ENCODE measurements at regions not wholly inside any gene's neighbourhood (a gene's known extent, or its start where the extent isn't known, plus 50 kb on each side); places are given as distances from the start of the nearest gene placed in this dataset.
"Not testable (repeated sequence)": the region's sequence is repeated elsewhere in the genome, so short reads cannot be mapped to it uniquely, and the experiment has no call there.

DNA sequence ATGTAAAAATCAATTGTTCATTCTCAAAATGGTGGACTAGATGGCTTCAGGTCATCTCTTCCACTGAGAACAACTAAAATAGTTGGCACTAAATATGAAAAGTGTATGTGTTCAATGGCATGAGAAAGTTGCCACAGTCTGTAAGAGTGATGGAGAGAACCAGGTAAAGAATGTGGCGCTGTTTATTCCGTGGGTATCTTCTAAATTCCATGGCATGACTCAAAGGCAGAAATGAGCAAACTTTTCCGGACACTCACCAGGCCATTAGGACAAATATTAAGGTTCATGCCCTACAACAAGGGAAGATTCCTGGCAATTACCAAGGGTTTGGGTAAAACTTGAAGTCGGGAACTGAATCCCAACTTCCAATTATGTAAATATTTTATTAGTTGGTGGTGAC is 825.4 kb upstream of the CDH6 start:
- no peak for DNase-seq (ENCODE audit: low spot score)

DNA sequence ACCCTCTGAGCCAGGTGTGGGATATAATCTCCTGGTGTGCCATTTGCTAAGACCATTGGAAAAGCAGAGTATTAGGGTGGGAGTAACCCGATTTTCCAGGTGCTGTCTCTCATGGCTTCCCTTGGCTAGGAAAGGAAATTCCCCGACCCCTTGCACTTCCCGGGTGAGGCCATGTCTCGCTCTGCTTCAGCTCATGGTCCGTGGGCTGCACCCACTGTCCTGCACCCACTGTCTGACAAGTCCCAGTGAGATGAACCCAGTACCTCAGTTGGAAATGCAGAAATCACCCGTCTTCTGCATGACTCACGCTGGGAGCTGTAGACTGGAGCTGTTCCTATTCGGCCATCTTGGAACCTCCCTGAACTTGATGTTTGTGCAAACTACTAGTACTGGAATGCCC is 828.5 kb upstream of the CDH6 start:
- not testable (repeated sequence) for DNase-seq (ENCODE audit: low spot score)

DNA sequence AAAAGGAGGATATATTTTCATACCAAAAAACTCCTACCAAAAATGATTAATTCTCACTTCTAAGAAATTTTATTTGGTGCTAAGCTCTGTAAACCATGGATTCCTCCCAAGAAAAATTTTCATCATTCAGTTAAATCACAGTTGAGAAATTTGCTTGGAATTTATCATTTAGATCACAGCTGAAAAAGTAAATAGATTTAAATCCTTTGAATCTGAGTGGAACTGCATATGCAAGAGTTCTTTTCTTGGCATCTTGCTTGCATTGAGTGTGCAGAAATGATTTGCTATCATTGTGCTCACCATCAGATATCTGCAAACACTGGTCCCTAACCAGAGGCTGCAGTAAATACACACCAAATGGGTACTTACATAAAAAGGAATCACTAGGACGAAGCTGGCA is 836.1 kb upstream of the CDH6 start:
- no peak for DNase-seq (ENCODE audit: low spot score)

DNA sequence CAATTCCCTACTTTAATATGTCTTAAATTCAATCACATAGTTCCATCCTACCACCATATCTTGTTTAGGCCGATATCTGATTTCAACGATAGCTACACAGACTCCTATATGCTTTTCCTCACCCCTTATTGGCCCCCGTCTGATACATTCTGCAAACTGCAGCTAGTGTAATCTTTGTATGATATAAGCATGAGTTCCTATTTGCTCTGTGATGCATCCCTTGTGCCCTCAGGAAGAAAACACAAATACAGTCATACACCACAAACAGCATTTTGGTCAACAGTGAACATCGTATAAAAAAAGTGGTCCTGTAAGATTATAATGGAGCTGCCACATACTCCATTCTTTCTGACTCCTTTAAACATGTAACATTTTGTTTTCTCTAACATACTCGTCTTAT is 837.8 kb upstream of the CDH6 start:
- no peak for DNase-seq (ENCODE audit: low spot score)

DNA sequence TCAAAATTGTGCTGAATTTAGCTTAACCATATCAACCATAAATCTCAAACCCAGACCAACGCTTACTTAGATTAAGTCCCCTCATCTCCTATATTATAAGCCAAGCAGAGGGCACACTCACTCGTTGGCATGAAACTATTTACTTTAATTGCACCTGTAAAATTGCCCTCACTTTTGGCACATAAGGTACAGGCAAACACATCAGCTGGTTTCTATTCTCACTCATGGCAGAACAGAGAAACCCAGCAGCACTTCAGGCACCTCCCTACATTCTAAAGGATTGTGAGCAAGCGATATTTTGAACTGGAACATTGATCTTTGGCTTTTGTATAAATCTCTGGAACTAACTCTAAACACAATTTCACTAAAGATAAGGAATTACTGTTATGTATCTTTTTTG is 845.6 kb upstream of the CDH6 start:
- no peak for DNase-seq (ENCODE audit: low spot score)

DNA sequence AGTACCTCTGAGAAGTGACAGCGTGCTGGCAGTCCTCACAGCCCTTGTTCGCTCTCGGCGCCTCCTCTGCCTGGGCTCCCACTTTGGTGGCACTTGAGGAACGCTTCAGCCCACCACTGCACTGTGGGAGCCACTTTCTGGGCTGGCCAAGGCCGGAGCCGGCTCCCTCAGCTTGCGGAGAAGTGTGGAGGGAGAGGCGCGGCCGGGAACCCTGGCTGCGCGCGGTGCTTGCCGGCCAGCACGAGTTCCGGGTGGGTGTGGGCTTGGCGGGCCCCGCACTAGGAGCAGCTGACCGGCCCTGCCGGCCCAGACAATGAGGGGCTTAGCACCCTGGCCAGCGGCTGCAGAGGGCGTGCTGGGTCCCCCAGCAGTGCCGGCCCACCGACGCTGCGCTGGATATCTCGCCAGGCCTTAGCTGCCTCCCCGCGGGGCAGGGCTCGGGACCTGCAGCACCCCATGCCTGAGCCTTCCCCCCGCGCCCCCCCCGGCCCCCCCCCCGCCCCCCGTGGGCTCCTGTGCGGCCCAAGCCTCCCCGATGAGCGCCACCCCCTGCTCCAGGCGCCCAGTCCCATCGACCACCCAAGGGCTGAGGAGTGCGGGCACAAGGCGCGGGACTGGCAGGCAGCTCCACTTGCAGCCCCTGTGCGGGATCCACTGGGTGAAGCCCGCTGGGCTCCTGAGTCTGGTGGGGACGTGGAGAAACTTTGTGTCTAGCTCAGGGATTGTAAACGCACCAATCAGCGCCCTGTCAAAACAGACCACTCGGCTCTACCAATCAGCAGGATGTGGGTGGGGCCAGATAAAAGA is 847.7 kb upstream of the CDH6 start:
- not testable (repeated sequence) for DNase-seq (ENCODE audit: low spot score)

DNA sequence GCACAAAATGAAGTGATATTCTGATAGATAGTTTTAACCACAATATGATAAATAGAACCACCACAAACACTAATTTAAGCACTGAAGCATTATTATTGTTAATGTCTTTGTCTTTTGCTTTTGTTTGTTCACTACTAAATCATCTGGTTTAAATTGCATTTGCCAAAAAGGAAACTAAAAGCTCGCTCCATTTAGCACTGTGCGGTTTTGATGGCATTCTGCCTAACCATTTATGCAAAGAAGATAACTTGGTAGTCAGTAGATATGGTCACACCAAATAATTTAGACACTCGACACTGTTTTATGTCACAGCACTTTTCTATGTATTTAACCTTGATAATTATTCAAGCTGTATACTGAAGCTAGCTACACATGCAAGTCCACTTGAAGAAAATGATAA is 849.8 kb upstream of the CDH6 start:
- no peak for DNase-seq (ENCODE audit: low spot score)

DNA sequence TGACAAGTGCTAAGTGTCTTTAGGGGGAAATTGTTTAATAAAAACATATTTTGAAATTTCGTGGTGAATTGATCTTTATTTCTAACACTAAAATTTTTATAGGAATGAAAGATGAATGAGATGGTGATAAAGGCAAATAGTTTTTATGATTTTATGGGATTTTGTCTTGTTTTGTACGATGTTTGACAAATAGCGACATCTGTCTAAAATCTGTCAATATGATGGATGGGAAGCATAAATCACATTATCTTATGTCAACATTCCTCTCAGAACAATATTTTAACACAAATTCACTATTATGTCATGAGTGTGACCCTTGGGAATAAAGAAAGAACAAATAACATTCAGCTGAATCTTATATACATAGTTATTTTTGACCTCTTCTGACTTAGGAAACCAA is 852.0 kb upstream of the CDH6 start:
- DNase-seq (ENCODE audit: low spot score) = no peak

DNA sequence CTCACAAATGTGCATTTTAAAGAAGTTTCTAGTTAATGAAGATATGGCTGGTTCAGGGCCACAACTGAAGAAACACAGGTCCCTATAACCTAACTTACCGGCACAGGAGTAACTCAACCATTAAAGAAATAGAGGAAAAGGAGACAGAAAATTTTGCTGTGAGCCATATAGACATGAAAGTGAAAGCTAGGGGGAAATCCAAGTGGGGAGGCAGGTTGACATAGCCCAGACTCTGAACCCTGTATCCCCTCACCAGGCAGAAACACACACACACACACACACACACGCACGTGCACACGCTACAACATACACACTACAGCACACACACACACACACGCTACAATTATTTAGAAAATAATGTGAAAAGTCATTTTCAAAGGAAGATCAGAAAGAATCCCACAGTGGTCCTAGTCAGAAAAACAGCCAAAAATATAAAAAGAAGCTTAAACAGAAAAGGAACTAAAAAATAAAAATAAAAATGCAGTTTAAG is 856.4 kb upstream of the CDH6 start:
- no peak for DNase-seq (ENCODE audit: low spot score)

DNA sequence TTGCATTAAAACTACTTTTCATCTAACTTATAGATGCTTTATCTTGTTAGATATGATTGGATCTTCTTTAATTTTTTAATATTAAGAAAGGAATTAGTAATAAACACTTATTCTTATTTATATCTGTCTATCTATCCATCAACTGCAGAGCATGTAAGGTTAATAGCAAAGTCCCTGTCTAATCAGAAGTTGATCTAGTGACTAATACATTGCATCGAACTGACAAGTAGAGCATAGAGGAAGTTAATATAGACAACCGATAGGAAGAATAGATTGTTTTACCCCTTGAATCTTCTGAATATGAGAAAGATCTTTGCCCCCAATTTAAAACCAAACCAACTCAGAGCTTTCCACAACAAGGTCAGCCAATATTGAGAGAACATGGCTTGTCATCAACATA is 862.0 kb upstream of the CDH6 start:
- no peak for DNase-seq (ENCODE audit: low spot score)

DNA sequence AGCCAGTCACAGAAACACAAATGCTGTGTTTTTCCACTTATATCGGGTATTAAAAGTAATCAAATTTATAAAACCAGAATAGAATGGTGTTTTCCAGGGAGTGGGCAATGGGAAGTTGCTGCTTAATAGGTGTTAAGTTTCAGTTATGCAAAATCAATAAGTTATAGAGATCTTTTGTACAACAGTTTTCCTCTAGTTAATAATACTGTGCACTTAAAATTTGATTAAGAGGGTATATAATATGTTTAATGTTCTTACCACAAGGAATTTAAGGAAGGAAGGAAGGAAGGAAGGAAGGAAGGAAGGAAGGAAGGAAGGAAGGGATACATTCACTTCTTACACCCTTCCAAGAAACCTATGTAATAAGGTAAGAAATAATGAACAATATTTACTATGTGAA is 867.7 kb upstream of the CDH6 start:
- no peak for DNase-seq (ENCODE audit: low spot score)

DNA sequence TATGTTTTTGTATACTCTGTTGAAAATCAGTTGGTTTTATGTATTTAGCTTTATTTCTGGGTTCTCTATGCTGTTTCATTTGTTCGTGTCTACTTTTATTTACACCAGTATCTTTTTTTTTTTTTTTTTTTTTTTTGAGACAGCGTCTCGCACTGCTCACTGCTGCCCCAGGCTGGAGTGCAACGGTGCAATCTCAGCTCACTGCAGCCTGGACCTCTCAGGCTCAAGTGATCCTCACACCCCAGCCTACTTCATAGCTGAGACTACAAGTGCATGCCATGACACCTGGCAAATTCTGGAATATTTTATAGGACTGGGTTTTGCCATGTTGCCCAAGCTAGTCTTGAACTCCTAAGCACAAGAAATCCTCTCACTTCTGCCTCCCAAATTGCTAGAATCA is 869.4 kb upstream of the CDH6 start:
- no peak for DNase-seq (ENCODE audit: low spot score)

DNA sequence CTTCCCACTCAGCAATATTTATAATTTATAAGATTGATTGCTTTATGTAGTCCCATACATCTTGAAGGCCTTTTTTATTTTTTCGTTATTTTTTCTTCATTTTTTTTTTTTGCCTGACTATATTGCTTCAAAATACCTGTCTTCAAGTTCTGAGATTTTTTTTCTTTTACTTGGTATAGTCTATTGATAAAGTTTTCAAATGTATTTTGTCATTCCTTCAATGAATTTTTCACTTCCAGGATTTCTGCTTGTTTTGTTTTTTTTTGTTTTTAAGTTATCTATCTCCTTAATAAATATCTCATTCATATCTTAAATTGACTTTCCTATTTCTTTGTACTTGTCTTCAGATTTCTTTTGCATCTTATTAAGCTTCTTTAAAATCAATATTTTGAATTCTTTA is 905.6 kb upstream of the CDH6 start:
- no peak for DNase-seq (ENCODE audit: low spot score)

DNA sequence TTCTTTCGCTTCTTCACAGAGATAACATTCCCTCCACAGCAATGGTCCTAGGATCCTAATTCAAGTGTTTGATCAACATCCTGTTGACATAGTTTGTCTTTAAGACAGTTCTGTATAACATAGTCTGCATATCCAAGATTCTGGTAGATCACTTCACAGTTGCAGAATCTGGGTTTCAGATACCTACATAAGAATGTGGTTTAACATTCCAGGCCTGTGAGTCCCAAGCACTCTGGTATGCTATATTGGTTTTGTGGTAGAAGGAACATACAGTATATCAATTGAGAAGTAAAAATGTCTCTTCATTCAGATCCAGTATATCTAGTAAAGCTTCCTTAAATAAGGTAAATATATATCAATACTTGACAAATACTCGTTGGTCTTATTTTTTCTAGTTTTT is 914.2 kb upstream of the CDH6 start:
- DNase-seq (ENCODE audit: low spot score) = no peak

DNA sequence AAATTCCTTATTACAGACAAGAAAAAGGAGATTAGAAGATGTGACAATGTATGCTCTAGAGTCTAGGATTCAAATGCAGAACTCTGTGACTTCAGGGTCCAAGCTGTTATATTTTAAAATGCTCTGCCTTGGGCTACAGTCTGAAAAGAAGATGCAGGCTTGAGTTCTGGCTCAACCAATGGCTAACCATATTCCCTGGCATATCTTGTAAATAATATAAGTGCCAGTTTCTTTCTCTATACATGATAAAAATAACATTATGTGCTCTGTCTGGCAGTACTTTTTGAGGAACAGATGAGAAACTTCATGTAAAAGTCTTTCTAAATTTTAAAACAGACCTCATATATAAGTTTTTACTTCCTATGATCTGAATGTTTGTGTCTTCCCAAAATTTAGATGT is 926.5 kb upstream of the CDH6 start:
- DNase-seq (ENCODE audit: low spot score) = no peak

DNA sequence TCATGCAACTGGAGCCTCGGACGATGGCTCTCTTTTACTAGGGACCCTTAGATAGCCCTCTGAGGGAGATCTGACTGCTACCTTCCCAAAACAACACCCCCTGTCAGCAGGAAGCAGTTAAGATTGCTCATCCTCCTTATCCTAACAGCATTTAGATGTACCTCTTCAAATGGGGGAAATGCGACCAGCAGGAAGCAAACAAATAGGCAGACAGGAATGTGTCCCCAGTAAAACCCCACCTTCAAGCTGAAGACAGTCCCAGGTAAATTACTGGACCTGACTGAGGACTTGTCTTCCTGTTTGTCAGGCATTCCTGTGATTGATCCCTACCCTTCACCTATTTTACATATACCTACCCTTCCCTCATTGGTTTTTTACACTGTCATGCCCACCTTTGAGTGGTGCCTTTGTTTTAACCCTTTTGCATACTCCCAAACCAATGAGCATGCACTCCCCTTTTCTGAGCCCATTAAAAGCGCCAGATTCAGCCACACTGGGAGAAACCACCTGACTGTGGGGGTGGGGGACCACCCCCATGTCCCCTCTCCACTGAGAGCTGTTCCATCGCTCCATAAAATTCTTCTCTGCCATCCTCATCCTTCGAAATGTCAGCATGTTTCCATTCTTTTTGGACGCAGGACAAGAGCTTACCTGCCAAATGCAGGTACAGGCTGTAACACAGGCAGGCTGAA is 954.0 kb upstream of the CDH6 start:
- no peak for DNase-seq (ENCODE audit: low spot score)

DNA sequence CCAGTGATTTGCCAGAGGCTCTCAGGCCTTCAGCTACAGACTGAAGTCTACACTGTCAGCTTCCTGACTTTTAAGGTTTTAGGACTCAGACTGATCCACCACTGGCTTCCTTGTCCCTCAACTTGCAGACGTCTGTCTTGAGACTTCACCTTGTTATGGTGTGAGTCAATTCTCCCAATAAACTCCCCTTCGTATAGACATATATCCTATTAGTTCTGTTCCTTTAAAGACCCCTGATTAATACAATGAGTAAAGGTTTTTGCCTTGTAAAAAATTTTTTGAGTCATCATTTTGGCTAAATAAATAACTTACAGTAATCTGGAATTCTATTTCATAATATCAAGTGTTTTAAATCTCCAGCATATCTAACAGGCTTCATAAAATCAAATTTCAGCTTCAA is 956.3 kb upstream of the CDH6 start:
- no peak for DNase-seq (ENCODE audit: low spot score)

DNA sequence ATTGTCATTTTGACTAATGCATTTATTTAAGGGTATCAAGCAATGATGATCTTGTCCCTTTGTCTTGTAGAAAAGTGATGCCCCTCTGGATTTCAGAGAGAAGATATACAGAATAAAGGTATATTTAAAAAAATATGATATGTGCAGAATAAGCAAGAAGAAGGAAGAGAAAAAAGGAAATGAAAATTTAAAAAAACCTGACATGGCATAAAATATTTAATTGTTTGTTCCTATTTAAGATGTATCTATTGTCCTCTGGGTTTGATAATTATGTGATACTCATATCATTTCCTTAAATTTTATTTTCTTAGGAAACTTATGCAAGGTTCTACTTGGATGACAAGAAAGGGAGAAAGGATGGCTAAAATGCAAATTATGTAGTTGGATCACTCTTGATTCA is 983.7 kb upstream of the CDH6 start:
- no peak for DNase-seq (ENCODE audit: low spot score)

DNA sequence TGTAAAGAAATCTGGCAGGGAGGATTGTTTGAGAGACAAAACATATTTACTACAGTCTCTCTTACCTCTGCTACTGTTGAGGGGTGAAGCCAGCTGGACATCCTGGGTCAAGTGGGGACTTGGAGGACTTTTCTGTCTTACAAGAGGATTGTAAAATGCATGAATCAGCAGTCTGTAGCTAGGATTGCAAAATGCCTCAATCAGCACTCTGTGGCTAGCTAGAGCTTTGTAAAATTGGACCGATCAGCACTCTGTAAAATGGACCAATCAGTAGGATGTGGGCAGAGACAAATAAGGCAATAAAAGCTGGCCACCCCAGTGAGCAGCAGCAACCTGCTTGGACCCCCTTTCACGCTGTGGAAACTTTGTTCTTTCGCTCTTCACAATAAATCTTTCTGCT is 995.8 kb upstream of the CDH6 start:
- DNase-seq (ENCODE audit: low spot score) = no peak

DNA sequence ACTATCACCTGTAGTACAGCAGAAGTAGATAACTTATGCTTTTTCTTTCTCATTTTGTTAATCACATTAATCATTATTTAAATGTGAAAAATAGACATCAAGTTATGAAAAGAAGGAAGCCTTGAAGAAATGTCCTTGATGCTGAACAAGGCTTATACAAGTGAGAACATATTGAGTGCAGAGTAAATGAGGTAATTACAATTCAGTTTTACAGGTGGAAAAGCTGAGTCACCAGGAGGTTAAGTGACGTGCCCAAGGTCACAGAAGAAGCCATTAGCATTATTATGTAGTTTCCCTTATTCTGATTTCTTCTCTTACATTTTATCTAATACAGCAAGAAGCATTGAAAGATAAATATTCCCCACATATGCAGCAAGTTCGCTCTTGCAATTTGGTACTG is 998.5 kb upstream of the CDH6 start:
- no peak for DNase-seq (ENCODE audit: low spot score)

DNA sequence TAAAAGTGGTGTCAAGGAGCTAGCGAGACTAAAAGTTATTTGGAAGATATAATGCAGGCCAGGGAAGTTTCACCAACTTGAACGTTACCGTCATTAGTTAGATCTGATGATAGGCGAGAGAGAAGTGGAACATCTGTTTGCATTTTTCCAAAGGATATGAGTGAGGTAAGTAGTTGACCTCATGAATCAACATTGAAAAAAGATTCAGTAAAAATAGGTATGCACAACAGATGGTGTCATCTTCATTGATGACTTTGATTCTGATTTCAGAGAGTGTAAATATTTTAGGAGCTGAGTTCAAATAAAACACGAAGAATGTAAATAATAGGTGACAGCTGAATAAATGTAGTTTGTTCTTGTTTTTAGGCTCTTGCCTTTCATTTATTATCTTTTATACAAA is 998.9 kb upstream of the CDH6 start:
- DNase-seq (ENCODE audit: low spot score) = no peak

DNA sequence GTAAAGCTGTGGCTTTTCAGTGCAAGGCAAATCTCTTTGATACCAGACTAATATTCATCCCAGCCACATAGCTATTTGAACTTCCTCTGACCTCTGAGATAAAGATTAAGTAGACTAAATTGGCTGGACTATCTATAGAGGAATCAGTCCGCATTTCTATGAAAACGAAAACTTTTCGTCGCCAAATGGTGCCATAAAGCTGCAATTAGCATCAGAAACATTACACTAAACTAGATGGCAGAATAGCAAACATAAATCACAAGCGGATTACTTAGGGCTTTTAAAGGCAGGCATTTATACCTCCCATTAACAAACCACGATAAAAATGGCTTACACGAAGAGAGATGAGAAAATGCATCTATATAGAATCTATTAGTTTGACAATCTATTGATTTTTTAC is 1009.7 kb upstream of the CDH6 start:
- no peak for DNase-seq (ENCODE audit: low spot score)

DNA sequence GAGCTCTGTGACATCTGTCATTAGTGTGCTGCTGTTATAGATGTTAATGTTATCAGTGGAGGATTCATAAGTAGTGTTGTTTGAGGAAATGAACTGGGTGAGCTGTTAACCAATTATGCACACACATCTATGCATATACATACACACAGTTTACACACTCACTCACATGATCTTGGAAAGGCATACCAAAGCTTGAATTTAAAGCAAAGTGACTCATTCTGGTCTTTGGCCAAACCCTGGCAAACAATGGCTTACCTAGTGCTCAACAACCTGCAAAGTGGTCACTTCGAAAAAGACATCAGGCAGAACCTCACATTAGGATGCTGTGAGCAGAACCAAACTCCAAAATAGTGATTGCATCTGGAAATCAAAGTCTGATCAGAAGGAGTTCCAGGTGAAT is 1037.3 kb upstream of the CDH6 start:
- DNase-seq (ENCODE audit: low spot score) = no peak

DNA sequence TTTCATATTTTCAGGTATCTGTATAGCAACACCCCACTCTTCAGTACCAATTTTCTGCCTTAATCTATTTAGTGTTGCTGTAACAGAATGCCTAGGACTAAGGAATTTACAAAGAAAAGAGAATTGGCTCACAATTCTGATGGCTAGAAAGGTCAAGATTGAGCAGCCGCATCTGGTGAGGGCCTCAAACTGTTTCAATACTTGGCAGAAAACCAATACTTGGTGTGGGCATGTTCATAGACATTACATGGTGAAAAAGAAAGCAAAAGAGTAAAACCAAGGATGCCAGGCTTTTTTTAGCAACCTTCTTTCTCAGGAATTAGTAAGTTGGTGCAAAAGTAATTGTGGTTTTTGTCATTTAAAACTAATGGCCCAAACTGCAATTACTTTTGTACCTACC is 1041.1 kb upstream of the CDH6 start:
- DNase-seq (ENCODE audit: low spot score) = no peak

Measured in cerebellar cortex (tissue), 1 donor.